ENCODE measurements at regions not wholly inside any gene's neighbourhood (a gene's known extent, or its start where the extent isn't known, plus 50 kb on each side); places are given as distances from the start of the nearest gene placed in this dataset.

DNA sequence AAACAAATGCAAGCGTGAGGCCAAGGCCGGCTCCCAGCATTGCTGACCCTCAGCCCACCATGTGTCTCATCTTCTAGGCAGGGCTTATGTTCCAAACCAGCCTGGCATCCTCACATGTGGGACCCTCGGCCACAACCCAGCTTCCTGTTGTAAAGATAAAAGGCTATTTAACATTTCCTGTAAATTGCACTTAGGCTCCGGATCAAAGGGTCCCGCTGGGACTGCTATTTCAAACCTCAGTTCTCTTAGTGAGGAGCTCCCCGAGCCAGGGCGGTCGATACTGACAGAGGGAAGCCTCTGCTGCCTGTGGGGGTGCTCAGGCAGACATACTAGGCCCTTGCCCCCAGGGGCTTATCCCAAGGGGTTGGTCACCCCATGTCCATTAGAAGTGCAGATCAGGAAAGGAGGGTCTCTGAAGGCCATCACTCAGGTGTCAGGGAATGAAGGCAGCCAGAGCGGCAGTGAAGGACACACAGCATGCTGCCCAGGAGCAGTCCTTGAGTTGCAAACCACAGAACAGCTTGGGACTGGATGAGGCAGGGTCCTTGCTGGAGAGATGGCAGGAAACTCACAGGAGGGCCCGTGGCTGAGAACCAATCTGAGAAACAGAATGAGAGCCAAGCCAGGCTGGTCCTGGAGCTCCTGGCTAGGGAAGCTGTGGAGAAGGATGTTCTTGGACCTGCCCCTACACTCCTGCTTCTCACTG is 239.9 kb downstream of the TLE3 start:
- Histone ChIP-seq H3K27me3 (no peaks in the 10 kb centered on the region), H3K4me1 (peaks cover 0 to 11% (median 0%) of the 10 kb centered on the region in 4 donors), H3K27ac (no peak overlapping the region), H3K9me3 (peaks cover 0 to under 1% (median 0%) of the 10 kb centered on the region in 4 donors), H3K36me3 (no peaks in the 10 kb centered on the region), H3K4me3 (no peak overlapping the region)
- TF ChIP-seq, protein P1, sequence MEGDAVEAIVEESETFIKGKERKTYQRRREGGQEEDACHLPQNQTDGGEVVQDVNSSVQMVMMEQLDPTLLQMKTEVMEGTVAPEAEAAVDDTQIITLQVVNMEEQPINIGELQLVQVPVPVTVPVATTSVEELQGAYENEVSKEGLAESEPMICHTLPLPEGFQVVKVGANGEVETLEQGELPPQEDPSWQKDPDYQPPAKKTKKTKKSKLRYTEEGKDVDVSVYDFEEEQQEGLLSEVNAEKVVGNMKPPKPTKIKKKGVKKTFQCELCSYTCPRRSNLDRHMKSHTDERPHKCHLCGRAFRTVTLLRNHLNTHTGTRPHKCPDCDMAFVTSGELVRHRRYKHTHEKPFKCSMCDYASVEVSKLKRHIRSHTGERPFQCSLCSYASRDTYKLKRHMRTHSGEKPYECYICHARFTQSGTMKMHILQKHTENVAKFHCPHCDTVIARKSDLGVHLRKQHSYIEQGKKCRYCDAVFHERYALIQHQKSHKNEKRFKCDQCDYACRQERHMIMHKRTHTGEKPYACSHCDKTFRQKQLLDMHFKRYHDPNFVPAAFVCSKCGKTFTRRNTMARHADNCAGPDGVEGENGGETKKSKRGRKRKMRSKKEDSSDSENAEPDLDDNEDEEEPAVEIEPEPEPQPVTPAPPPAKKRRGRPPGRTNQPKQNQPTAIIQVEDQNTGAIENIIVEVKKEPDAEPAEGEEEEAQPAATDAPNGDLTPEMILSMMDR (IDR thresholded peaks at IDR 0.05), result no peak
- WGBS, 2 donors, result 68 to 81% methylated on average over 10 of the region's 10 CpGs
- DNase-seq (ENCODE audit: low spot score in 2 of 2), result no peak

DNA sequence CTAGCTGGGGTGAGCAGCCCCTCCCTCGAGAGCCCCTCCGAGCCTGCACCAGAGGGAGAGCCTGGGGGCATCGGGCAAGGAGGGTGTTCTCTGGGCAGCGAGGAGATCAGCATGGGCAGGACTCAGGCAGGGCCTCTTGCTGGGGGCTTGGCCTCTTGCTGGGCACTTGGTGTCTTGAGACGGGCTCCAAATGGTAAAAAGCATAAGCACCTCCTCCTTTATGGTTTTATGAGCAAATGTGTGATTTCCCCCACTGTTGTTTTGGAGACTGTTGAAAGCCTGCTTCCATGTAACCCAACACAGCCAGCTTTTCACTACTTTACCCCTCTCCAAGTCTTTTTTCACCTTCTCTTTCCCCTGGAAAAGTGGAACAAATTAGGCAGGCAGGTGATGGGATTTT is 239.3 kb downstream of the TLE3 start:
- 77 to 80% methylated on average over 1 to 5 of the region's 5 CpGs for WGBS, 2 donors

DNA sequence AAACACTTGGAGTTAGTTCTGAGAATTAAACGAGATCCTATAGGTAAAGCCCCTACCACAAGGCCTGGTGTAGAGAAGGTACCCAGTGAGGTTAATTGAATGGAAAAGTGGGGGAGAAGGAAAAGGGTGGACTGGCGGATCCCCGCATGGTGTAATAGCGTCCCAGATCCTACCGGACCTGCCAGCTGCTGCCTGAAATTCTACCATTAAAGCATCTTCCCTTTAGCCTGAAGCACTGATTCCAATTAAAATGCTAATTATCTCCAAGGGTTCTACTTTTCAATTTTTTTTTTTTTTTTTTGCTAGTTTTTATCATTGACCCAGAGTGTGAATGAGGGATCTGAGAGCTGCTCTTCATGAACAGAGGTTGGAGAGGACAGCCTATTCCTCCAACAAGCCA is 237.9 kb downstream of the TLE3 start:
- TF ChIP-seq POLR2A (IDR thresholded peaks at IDR 0.05) (no peak), EP300 (IDR thresholded peaks at IDR 0.05) (no peak)
- TF ChIP-seq, protein P1 (IDR thresholded peaks at IDR 0.05), result no peak
- Histone ChIP-seq H3K27ac (no peak overlapping the region), H3K9me3 (no peaks in the 10 kb centered on the region), H3K4me1 (peaks cover 0 to under 1% (median 0%) of the 10 kb centered on the region in 4 donors), H3K27me3 (no peaks in the 10 kb centered on the region), H3K4me3 (no peak overlapping the region), H3K36me3 (no peaks in the 10 kb centered on the region)
- WGBS, 2 donors, result 94 to 97% methylated on average over 5 of the region's 5 CpGs
- DNase-seq (ENCODE audit: low spot score in 2 of 2), result no peak

More for the DNA sequence above, 239.3 kb downstream of the TLE3 start:
- Histone ChIP-seq H3K27ac (no peak overlapping the region), H3K9me3 (no peaks in the 10 kb centered on the region), H3K4me1 (peaks cover 0 to 11% (median 0%) of the 10 kb centered on the region in 4 donors), H3K27me3 (no peaks in the 10 kb centered on the region), H3K36me3 (no peaks in the 10 kb centered on the region), H3K4me3 (no peak overlapping the region)
- TF ChIP-seq, protein P1 (IDR thresholded peaks at IDR 0.05), result no peak
- TF ChIP-seq EP300 (IDR thresholded peaks at IDR 0.05), result no peak
- no peak for TF ChIP-seq POLR2A (IDR thresholded peaks at IDR 0.05)
- no peak for DNase-seq (ENCODE audit: low spot score in 2 of 2)

DNA sequence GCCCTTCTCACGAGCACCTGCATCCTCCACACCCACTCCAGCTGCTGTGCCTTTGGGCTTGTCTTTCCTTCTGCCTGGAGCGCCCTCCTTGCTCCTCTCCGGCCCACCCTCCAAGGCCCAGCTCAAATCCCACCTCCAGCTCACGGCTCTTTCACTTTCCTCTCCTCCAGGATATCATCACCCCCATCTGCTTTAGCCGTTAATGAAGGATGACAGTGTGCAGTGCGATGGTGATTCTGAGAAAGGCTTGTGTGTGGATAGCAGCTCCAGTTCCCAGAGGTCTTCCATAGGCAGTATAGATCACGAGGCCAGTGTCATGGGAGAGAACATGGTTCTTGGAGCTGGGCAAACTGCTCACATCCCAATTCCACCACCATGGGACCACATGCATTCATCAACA is 237.4 kb downstream of the TLE3 start:
- no peaks in the 10 kb centered on the region for H3K36me3 ChIP-seq
- H3K4me3 ChIP-seq, result no peak overlapping the region
- H3K9me3 ChIP-seq, result no peaks in the 10 kb centered on the region
- H3K27ac ChIP-seq, result no peak overlapping the region
- TF ChIP-seq EP300 (IDR thresholded peaks at IDR 0.05) (no peak), POLR2A (IDR thresholded peaks at IDR 0.05) (no peak)
- TF ChIP-seq, protein P1 (IDR thresholded peaks at IDR 0.05), result no peak
- 93 to 95% methylated on average over 7 of the region's 7 CpGs for WGBS, 2 donors
- H3K4me1 ChIP-seq, result no peaks in the 10 kb centered on the region
- H3K27me3 ChIP-seq, result no peaks in the 10 kb centered on the region
- no peak for DNase-seq (ENCODE audit: low spot score in 2 of 2)

DNA sequence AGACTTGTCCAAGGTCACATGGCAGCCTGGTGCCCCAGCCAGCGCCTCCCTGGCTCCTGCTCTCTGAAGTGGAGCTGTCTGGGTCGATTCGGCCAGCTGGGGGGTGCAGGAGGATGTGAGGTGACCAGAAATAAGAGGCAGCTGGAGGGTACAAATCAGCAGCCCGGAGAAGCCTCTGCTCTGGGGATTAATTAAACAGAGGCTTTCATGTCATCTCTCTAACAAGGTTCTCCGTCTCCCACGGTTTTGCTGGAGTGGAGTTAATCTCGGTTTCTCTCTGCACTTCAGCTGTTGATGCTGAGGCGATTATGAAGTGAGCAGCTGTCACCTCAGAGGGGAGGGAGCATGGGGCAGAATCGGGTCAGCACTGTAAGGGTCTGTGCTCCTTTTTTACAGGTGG is 236.8 kb downstream of the TLE3 start:
- no peak overlapping the region for H3K4me3 ChIP-seq
- no peak overlapping the region for H3K27ac ChIP-seq
- no peak for DNase-seq (ENCODE audit: low spot score in 2 of 2)
- 84 to 87% methylated on average over 9 of the region's 9 CpGs for WGBS, 2 donors
- no peaks in the 10 kb centered on the region for H3K27me3 ChIP-seq
- no peaks in the 10 kb centered on the region for H3K36me3 ChIP-seq
- no peaks in the 10 kb centered on the region for H3K4me1 ChIP-seq
- TF ChIP-seq, protein P1 (IDR thresholded peaks at IDR 0.05), result no peak
- TF ChIP-seq POLR2A (IDR thresholded peaks at IDR 0.05) (no peak), EP300 (IDR thresholded peaks at IDR 0.05) (no peak)
- H3K9me3 ChIP-seq, result no peaks in the 10 kb centered on the region

All from tibial nerve (tissue), 4 donors.